HepG2 (cell line): ENCODE measurements at regions not wholly inside any gene's neighbourhood (a gene's known extent, or its start where the extent isn't known, plus 50 kb on each side); places are given as distances from the start of the nearest gene placed in this dataset.

Experiments
- ATAC-seq: fragments of 200-7000 bp; cut with Tn5 transposase; 3 replicates; pipeline ENCODE4 v1.9.1; 2020; ENCODE audit warnings: mild to moderate bottlenecking, moderate library complexity
- BruUV-seq: library from RNA; stranded (reverse); fragments of 400-500 nt; replicated peaks from 2 replicates; lab custom pipeline; 2021; lab: Mats Ljungman, UMichigan
- CTCF ChIA-PET: fragments of 300-600 bp; formaldehyde crosslinking; extraction: SDS; loops from one replicate; lab custom pipeline; 2021; ENCODE audit warnings: low total read pairs, inconsistent platforms, low intra/inter-chr PET ratio; lab: Yijun Ruan, JAX
- POLR2A ChIA-PET: fragments of 350-600 bp; sonication (Branson Sonifier 250); formaldehyde crosslinking; loops from one replicate; lab custom pipeline; 2020; ENCODE audit warnings: antibody characterized with exemption, inconsistent platforms; lab: Yijun Ruan, JAX
- DNase-seq: peaks from one replicate; pipeline ENCODE4 v3.0.0-alpha.2; 2015; ENCODE audit warnings: low spot score
- FAIRE-seq: peaks from 3 replicates; lab custom pipeline; 2011; peaks lifted over from hg19 to GRCh38; lab: Jason Lieb, UNC
- H2AFZ ChIP-seq: one replicate; pipeline ENCODE4 v1.6.1; 2011; ENCODE audit warnings: low read length, inconsistent platforms
- H3K27ac ChIP-seq: fragments of 300-600 bp; 3 replicates; pipeline ENCODE4 v1.8.0; 2011; ENCODE audit warnings: mixed run types, mild to moderate bottlenecking, mixed read lengths, low read length, inconsistent platforms; ENCODE audit not compliant: insufficient read depth; ENCODE audit errors: extremely low read length
- H3K27me3 ChIP-seq, 2 experiments: fragments of 200-600 bp in 1 of 2; 2 replicates in 1 of 2; 3 replicates in 1 of 2; pipeline versions ENCODE4 v1.6.0 to v1.8.0; 2011; ENCODE audit warnings: low read length in 2 of 2, mild to moderate bottlenecking in 2 of 2, moderate library complexity in 2 of 2, inconsistent platforms in 1 of 2; ENCODE audit not compliant: insufficient read depth in 2 of 2, control insufficient read depth in 1 of 2
- H3K36me3 ChIP-seq, 2 experiments: fragments of 200-600 bp in 1 of 2; replicated peaks in 1 of 2; 2 replicates in 1 of 2; 3 replicates in 1 of 2; pipeline versions ENCODE4 v1.5.1 to v1.8.0; 2011; ENCODE audit warnings: low read length in 2 of 2, inconsistent platforms in 1 of 2; ENCODE audit not compliant: insufficient read depth in 2 of 2, control insufficient read depth in 1 of 2
- H3K4me1 ChIP-seq: 2 replicates; pipeline ENCODE4 v1.5.1; 2012; ENCODE audit warnings: low read length, inconsistent platforms; ENCODE audit not compliant: insufficient read depth
- H3K4me2 ChIP-seq: 2 replicates; pipeline ENCODE4 v1.6.0; 2011; ENCODE audit warnings: low read depth, low read length, inconsistent platforms
- H3K4me3 ChIP-seq, 3 experiments: fragments of 200-600 bp in 1 of 3; sonication (generic), shearing (Covaris generic) in 1 of 3; replicated peaks in 1 of 3; 2 replicates each; pipeline ENCODE4 v1.5.1; 2011 to 2016; ENCODE audit warnings: low read length in 3 of 3, inconsistent platforms in 2 of 3, low read depth in 2 of 3, mild to moderate bottlenecking in 2 of 3, control low read depth in 1 of 3, mixed read lengths in 1 of 3; ENCODE audit not compliant: insufficient read depth in 1 of 3
- H3K79me2 ChIP-seq: one replicate; pipeline ENCODE4 v1.6.1; 2011; ENCODE audit warnings: low read length, inconsistent platforms; ENCODE audit not compliant: insufficient read depth
- H3K9ac ChIP-seq: 2 replicates; pipeline ENCODE4 v1.6.0; 2011; ENCODE audit warnings: mild to moderate bottlenecking, low read depth, low read length, inconsistent platforms; ENCODE audit not compliant: insufficient read depth
- H3K9me3 ChIP-seq: 2 replicates; pipeline ENCODE4 v1.5.1; 2012; ENCODE audit warnings: mild to moderate bottlenecking, low read length
- H4K20me1 ChIP-seq: 2 replicates; pipeline ENCODE4 v1.6.0; 2011; ENCODE audit warnings: inconsistent platforms, mild to moderate bottlenecking, low read length, moderate library complexity; ENCODE audit not compliant: insufficient read depth
- AHR ChIP-seq: IDR thresholded peaks from 2 replicates; pipeline ENCODE4 v1.6.1; 2018; ENCODE audit warnings: missing genetic modification reagents, missing compliant biosample characterization
- BRCA1 ChIP-seq: sonication (generic); formaldehyde crosslinking; IDR thresholded peaks from 2 replicates; pipeline ENCODE4 v1.4.0; 2020; ENCODE audit warnings: missing genetic modification reagents
- EHMT2 ChIP-seq: fragments of 200-600 bp; sonication (generic); IDR thresholded peaks from 2 replicates; pipeline ENCODE4 v1.7.0; 2017; ENCODE audit warnings: antibody characterized with exemption, low read depth, low read length, borderline replicate concordance
- HOXA9 ChIP-seq: sonication (generic); formaldehyde crosslinking; IDR thresholded peaks from 2 replicates; pipeline ENCODE4 v1.8.1; 2022; ENCODE audit warnings: missing genetic modification reagents, mild to moderate bottlenecking, moderate library complexity, borderline replicate concordance
- KAT8 ChIP-seq: IDR thresholded peaks from 2 replicates; pipeline ENCODE4 v1.6.1; 2016; ENCODE audit warnings: missing genetic modification reagents, missing compliant biosample characterization
- MBD4 ChIP-seq: IDR thresholded peaks from 2 replicates; pipeline ENCODE4 v1.6.1; 2012; ENCODE audit warnings: low read length, inconsistent platforms, borderline replicate concordance
- MEIS2 ChIP-seq: sonication (generic); formaldehyde crosslinking; IDR thresholded peaks from 2 replicates; pipeline ENCODE4 v1.9.0; 2021; ENCODE audit warnings: mild to moderate bottlenecking, missing genetic modification reagents
- MTERF4 ChIP-seq: sonication (generic); formaldehyde crosslinking; IDR thresholded peaks from 2 replicates; pipeline ENCODE4 v1.8.0; 2023; ENCODE audit warnings: mild to moderate bottlenecking, missing genetic modification reagents
- NCOR1 ChIP-seq: fragments of 200-600 bp; sonication (generic); IDR thresholded peaks from 2 replicates; pipeline ENCODE4 v1.7.0; 2017; ENCODE audit warnings: antibody characterized with exemption, low read length, borderline replicate concordance
- PCBP1 ChIP-seq: fragments of 200-400 bp; formaldehyde crosslinking; IDR thresholded peaks from 2 replicates; pipeline ENCODE4 v1.6.1; 2017; ENCODE audit warnings: mild to moderate bottlenecking, low read depth, low read length, borderline replicate concordance
- PHF21A ChIP-seq: sonication (generic); formaldehyde crosslinking; IDR thresholded peaks from 2 replicates; pipeline ENCODE4 v1.5.0; 2020; ENCODE audit warnings: mild to moderate bottlenecking, missing genetic modification reagents
- PLRG1 ChIP-seq: fragments of 450-650 bp; conservative IDR thresholded peaks from 2 replicates; pipeline ENCODE4 v1.6.1; 2016
- STAG1 ChIP-seq: sonication (generic); formaldehyde crosslinking; IDR thresholded peaks from 2 replicates; pipeline ENCODE4 v1.4.0; 2020; ENCODE audit warnings: missing genetic modification reagents
- SUZ12 ChIP-seq: fragments of 150-350 bp; IDR thresholded peaks from 2 replicates; pipeline ENCODE4 v1.6.1; 2014; ENCODE audit warnings: low read depth, low read length
- U2AF1 ChIP-seq: fragments of 200-400 bp; formaldehyde crosslinking; optimal IDR thresholded peaks from 2 replicates; pipeline ENCODE3; 2017; ENCODE audit warnings: mild to moderate bottlenecking, low read depth, low read length
- ZFP37 ChIP-seq: sonication (generic); formaldehyde crosslinking; IDR thresholded peaks from 2 replicates; pipeline ENCODE4 v1.4.0; 2020; ENCODE audit warnings: missing genetic modification reagents, borderline replicate concordance
- ZNF12 ChIP-seq: sonication (generic); formaldehyde crosslinking; IDR thresholded peaks from 2 replicates; pipeline ENCODE4 v1.5.0; 2020; ENCODE audit warnings: missing genetic modification reagents
- ZNF235 ChIP-seq: sonication (generic); formaldehyde crosslinking; IDR thresholded peaks from 2 replicates; pipeline ENCODE4 v1.8.1; 2023; ENCODE audit warnings: mild to moderate bottlenecking, missing genetic modification reagents, borderline replicate concordance
- ZNF329 ChIP-seq: sonication (generic); formaldehyde crosslinking; IDR thresholded peaks from 2 replicates; pipeline ENCODE4 v1.9.0; 2021; ENCODE audit warnings: low read depth, mild to moderate bottlenecking, missing genetic modification reagents
- ZNF331 ChIP-seq: sonication (generic); formaldehyde crosslinking; IDR thresholded peaks from 2 replicates; pipeline ENCODE4 v1.4.0; 2020; ENCODE audit warnings: missing genetic modification reagents
- ZNF333 ChIP-seq: sonication (generic); formaldehyde crosslinking; IDR thresholded peaks from 2 replicates; pipeline ENCODE4 v1.4.0; 2020; ENCODE audit warnings: mild to moderate bottlenecking, missing genetic modification reagents, borderline replicate concordance
- ZNF367 ChIP-seq: sonication (generic); formaldehyde crosslinking; IDR thresholded peaks from 2 replicates; pipeline ENCODE4 v1.4.0; 2020; ENCODE audit warnings: missing genetic modification reagents, borderline replicate concordance
- ZNF441 ChIP-seq: sonication (generic); formaldehyde crosslinking; IDR thresholded peaks from 2 replicates; pipeline ENCODE4 v1.7.0; 2021; ENCODE audit warnings: missing genetic modification reagents, borderline replicate concordance
- ZNF841 ChIP-seq: sonication (generic); formaldehyde crosslinking; IDR thresholded peaks from 2 replicates; pipeline ENCODE4 v1.8.1; 2023; ENCODE audit warnings: missing genetic modification reagents, borderline replicate concordance
- WGBS: methylation state at CpG from one replicate; pipeline ENCODE4 v1.1.6; 2017; ENCODE audit warnings: low lambda C conversion rate; 5-methylcytosine and 5-hydroxymethylcytosine counted together
- in situ Hi-C: cut with HindIII; loops from 2 replicates; pipeline ENCODE4 v1.10.0; 2017; ENCODE audit warnings: low pct_unique_long_range_greater_than_20kb; ENCODE audit not compliant: extremely low pct_ligation_motif_present
- intact Hi-C: fragments of 100-400 bp; cut with micrococcal nuclease; formaldehyde crosslinking; loops from one replicate; pipeline ENCODE4 v1.10.0; 2022; ENCODE audit not compliant: unreplicated experiment

GRCh38 chrX:147478899-147479298 lies 432.8 kb upstream of the FMR1 start:
- Histone ChIP-seq H3K79me2 (no peaks in the 10 kb centered on the region), H3K9ac (no peak overlapping the region), H2AFZ (no peak overlapping the region), H4K20me1 (no peaks in the 10 kb centered on the region), H3K36me3 (no peaks in the 10 kb centered on the region), H3K4me3 (no peak overlapping the region), H3K4me1 (no peaks in the 10 kb centered on the region), H3K27ac (no peak overlapping the region), H3K9me3 (no peaks in the 10 kb centered on the region), H3K4me2 (no peak overlapping the region), H3K27me3 (no peaks in the 10 kb centered on the region)
- BruUV-seq: no TSS peak
- in situ Hi-C loops: no loop called here
- intact Hi-C loops: loop anchor here (5.0 kb wide), 1 partner anchor 73 kb away; no protein-coding TSS in a partner anchor
- no peak for DNase-seq
- CTCF ChIA-PET: no interaction called here
- TF ChIP-seq ZNF333: no peak
- no peak for TF ChIP-seq MBD4
- no peak for TF ChIP-seq PLRG1
- no peak for TF ChIP-seq ZNF841 (CRISPR knock-in tag)
- no peak for TF ChIP-seq EHMT2
- TF ChIP-seq HOXA9 (CRISPR knock-in tag): no peak
- TF ChIP-seq PCBP1: no peak
- no peak for TF ChIP-seq PHF21A (CRISPR knock-in tag)
- TF ChIP-seq ZNF331: no peak
- no peak for ATAC-seq
- POLR2A ChIA-PET: no interaction called here
- 40% methylated on average over 2 of the region's 2 CpGs for WGBS
- no peak for FAIRE-seq

DNA sequence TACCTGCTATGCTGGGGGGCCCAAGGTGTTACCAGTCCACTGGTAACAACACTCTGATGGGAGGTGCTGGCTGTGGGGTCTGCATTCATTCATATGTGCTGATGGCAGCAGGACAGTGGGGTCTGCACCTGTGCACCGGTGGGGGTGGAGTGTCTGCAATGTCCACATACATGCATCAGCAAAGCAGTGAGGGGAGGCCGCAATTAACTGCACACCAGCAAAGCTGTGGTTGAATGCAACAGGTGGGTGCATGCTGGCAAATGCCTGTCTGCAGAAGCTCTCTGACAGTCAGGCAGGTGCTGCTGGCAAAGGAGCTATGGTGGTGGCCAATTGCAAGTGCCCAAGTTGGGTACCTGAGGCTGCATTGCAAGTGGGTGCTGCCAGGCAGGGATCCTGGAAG lies 426.5 kb upstream of the FMR1 start:
- Histone ChIP-seq H3K4me1 (no peaks in the 10 kb centered on the region), H3K27me3 (no peaks in the 10 kb centered on the region), H3K27ac (no peak overlapping the region), H3K9ac (no peak overlapping the region), H2AFZ (no peak overlapping the region), H3K79me2 (no peaks in the 10 kb centered on the region), H3K9me3 (no peaks in the 10 kb centered on the region; the same call in 1 of the 2 replicates), H4K20me1 (no peaks in the 10 kb centered on the region), H3K4me2 (no peak overlapping the region), H3K36me3 (no peaks in the 10 kb centered on the region), H3K4me3 (no peak overlapping the region)
- no CpG with 5 or more reads among the region's 2 CpGs for WGBS
- intact Hi-C loops: no loop called here
- CTCF ChIA-PET: no interaction called here
- DNase-seq (no peak), ATAC-seq (no peak), FAIRE-seq (no peak)
- BruUV-seq: no TSS peak
- POLR2A ChIA-PET: no interaction called here
- in situ Hi-C loops: no loop called here
- TF ChIP-seq NCOR1 (no peak), ZNF329 (CRISPR knock-in tag) (no peak), ZNF235 (CRISPR knock-in tag) (no peak), KAT8 (CRISPR knock-in tag) (no peak), STAG1 (CRISPR knock-in tag) (no peak), ZNF12 (CRISPR knock-in tag) (no peak), MTERF4 (CRISPR knock-in tag) (no peak), BRCA1 (no peak), U2AF1 (no peak), MEIS2 (CRISPR knock-in tag) (no peak), AHR (CRISPR knock-in tag) (no peak), ZFP37 (CRISPR knock-in tag) (no peak), SUZ12 (no peak), ZNF367 (no peak), ZNF441 (CRISPR knock-in tag) (no peak)
